Activated gamma-delta T cell treated with Interleukin-2 at 50 U/mL for 16 hours (primary cell): ENCODE measurements at regions not wholly inside any gene's neighbourhood (a gene's known extent, or its start where the extent isn't known, plus 50 kb on each side); places are given as distances from the start of the nearest gene placed in this dataset.

Experiments used
- DNase-seq: peaks from one replicate; pipeline ENCODE4 v3.0.0-alpha.2; 2020

GRCh38 chrX:4206941-4207340 lies 493.5 kb upstream of the PRKX start:
- DNase-seq, result no peak

DNA sequence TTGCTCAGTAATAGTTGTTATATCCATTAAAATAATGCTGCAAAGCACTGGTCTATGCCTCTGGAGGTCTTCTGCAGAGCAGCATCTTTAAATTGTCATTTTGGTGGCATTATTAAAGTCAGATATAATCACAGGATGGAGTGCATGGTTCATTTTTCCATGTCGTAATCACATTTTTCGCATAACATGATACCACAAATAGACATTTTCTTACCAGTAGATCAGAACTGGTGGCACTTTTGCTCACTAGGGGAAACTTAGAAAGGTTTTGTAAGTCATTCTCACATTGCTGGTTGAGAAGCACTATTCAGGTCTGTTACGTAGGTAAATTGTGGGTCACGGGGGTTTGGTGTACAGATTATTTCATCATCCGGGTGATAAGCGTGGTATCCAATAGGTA lies 484.5 kb upstream of the PRKX start:
- DNase-seq, result no peak

- DNase-seq, result no peak
These were observed 480.2 kb upstream of the PRKX start for GRCh38 chrX:4193500-4194155.

DNA sequence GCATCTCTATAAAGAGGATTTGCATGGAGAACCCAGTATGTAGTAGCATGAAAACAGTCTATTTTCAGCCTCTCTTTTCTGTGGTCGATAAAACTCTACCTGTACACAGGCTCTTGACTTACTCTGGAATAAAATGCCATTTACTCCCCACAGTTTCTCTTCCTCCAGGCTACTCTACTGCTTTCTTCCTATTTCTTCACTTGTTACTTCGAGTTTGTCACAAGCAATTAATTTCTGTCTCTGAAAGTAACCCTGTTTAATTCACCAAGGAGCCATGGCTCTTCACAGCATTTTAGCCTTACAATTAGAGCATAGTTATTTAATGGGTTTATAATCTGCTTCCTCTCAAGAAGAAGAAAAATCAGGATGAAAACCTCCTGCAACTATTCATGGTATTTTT lies 472.9 kb upstream of the PRKX start:
- DNase-seq, result no peak

DNA sequence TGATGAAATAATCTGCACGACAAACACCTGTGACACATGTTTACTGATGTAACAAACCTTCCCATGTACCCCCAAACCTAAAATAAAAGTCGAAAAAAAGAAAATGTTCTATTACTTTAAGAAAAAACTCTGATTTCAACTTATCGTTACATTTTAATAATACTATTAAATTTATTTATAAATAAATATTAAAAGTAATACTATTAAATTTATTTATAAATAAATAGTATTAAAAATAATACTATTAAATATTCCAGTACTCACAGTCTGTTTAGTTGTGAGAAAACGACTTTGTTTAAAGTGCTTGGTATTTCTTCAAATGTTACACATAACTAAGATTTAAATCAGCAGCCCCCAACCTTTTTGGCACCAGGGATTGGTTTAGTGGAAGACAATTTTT lies 471.6 kb upstream of the PRKX start:
- DNase-seq, result no peak

DNA sequence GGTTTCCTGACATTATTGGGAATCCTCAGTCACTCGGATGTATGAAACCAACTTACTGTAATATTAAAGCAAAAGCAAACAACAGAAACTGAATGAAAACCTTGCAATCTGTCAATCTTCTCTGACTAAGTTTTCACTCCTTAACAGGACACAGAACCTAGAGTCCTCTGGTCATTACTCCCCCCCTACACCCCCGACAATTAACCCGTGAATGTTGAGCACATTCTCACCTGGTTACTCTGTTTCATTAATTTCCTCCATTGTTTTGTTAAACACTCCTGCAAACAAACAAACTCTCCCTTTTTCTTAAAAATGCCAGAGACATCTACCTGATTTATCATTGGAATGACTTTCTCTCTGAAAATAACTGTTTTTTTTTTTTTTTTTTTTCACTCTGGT lies 469.0 kb upstream of the PRKX start:
- DNase-seq, result no peak

- no peak for DNase-seq
These were observed 468.4 kb upstream of the PRKX start for GRCh38 chrX:4181782-4182407.

DNA sequence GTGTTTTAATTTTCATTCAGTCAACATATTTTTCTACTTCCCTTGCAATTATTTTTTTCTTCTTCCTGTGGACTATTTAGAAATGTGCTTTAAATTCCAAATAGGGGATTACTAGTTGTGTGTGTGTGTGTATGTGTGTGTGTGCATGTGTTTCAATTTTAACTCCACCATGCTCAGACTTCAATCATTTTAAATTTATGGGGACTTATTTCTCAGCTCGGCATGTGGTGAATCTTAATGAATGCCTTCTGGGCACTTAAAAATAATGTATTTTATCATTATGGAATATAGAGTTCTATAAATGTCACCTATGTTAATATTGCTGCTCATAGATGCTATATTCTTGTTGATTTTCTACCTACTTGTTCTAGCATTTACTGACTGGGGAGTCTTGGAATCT lies 465.6 kb upstream of the PRKX start:
- DNase-seq, result no peak

- DNase-seq, result no peak
These were observed 461.8 kb upstream of the PRKX start for GRCh38 chrX:4175221-4175620.

DNA sequence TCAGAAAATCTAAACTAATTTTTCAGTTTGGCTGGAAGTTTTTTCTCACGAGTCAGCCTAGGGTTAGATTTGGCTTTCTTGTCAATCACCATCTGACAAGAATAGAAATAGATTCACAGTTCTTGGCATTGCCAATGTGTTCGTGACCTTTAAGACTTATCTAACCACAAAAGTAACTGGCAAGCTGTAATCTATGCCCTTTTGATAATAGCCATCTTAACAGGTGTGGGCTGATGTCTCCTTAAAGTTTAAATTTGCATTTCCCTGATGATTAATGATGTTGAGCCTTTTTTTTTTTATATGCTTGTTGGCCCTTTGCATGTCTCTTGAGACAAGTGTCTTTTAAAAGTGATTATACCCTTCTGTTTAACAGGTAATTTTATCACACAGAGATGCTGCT lies 460.3 kb upstream of the PRKX start:
- no peak for DNase-seq

DNA sequence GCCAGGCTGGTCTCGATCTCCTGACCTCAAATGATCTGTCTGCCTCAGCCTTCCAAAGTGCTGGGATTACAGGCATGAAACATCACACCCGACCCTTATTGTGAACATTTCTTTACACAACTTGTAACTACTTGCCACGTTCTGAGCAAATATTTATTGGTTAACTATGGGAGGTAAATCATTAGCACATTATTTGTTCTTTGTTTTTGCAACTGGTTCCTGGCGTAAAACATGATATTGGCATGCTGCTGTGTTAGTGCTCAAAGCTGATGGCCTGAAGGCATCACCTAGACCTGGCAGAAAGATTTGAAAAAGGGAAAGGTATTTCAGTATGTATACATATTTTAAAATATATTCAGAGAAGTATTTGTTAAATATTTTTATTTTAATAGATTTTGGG lies 438.3 kb upstream of the PRKX start:
- no peak for DNase-seq

GRCh38 chrX:4150259-4150658 lies 436.8 kb upstream of the PRKX start:
- no peak for DNase-seq

DNA sequence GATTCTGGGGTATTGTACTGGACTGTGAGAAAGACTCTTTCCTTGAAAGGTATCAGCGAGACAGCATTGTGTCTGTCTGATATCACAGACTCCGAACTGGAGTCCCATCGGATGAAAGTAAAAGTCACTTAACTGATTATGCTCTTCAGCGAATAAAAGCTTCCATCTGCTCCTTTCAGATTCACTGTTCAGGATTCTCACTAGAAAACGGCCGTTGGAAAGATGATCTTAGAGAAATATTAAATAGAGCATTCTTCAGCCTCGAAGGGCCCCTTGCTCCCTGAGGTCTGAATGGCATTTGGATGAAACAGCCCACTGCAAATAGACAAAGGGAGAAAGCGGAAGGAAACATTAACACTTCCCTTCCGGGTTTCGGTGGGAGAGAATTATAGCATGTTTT lies 416.2 kb upstream of the PRKX start:
- no peak for DNase-seq

DNA sequence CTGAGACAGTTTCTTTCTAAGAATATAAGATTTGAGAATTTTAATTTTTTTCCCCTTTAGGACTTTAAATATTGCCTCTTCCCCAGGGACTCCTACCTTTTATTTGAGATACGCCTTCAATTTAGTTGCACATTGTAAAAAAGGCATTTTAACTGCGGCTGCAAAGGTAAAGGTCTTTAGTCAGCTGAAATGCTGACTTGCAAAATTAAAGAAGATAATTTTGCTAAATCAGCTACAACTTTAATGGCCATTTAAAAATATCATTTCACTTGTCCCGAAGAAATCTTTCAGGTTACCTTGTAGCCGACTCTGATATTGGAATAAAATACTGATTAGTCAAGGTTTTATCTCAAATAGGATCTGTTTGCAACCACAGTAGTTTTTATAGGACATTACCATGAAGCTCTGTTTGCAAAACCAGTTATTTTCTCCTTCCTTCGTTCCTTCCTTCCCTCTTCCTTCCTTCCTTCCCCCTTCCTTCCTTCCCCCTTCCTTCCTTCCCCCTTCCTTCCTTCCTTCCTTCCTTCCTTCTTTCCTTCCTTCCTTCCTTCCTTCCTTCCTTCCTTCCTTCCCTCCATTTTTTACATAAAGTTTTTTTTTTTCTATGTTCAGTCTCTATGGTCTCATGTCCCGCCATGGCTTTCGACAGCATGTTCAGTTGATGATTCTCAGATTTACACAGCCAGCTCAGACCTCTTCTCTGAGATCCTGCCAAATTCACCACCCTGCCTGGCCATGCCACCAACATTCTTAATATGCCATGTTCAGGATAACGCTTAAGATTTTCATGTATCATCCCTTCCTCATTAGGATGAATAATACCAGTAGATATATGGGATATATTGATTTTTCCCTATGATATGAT lies 405.4 kb upstream of the PRKX start:
- no peak for DNase-seq

- DNase-seq, result no peak
These were observed 397.5 kb upstream of the PRKX start for GRCh38 chrX:4110964-4111363.

DNA sequence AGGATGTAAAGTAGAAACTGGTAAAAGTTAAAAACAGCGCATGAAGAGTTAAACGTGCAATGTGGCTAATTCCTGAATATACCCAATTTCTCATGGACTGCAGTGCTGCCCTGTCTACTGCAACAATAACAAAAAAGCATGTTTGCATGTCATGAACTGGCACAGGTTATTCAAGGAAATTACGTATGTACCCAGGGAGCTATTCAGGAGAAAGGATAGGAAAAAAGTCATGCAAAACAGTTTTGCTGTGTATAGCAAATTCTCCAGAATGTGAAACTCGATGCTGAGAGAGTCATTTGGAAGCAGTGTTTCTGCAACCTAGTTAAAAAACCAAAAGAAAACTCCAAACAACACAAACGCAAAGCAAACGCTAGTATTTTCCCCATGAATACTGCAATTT lies 381.5 kb upstream of the PRKX start:
- DNase-seq, result no peak

DNA sequence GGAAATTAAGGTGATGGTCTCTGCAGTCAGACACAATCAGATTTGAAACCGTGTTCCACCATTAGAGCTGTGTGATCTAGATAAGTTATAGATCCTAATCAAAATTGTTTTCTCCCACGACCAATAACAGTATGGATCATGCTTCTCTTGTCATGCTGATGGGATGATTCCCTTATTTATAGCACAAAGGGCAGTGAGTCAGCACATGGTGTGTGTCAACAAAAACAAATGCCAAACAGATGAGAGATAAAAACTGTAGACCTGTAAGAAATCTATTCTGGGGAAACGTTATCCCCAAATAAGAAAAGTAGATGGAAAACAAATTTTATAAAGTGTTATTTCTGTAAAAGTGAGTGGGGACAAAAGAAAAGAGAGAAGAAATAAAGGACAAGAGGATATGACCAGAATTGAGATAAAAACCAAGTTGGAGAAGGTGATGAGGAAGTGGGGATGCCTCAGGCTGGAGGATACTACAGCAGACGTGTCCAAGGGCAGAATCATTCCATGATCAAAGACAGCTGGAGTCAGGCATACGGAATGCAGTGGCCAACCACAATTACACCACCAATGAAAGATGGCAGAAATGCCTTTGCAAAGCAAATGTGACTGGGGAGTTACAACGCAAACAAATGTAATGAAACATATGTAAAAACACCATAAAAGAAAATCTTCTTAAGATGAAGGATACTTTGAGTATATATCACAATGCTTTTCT lies 377.8 kb upstream of the PRKX start:
- DNase-seq, result no peak

DNA sequence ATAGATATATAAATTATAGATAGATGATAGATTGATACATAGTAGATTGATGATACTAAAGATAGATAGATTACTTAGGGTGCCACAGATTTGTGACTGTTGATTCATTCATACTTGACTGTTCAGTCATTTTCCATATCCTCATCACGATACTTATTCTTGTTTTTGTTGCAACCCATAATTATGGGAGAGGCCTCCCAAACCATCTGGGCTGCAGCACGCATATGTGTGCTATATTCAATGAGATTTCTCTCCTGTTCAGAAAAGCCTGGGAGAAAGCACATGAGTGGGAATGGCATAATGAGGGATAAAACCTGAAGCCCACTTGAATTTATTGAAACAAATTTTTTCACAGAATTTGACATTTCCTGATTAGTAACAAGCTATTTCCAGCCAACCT lies 346.4 kb upstream of the PRKX start:
- no peak for DNase-seq

DNA sequence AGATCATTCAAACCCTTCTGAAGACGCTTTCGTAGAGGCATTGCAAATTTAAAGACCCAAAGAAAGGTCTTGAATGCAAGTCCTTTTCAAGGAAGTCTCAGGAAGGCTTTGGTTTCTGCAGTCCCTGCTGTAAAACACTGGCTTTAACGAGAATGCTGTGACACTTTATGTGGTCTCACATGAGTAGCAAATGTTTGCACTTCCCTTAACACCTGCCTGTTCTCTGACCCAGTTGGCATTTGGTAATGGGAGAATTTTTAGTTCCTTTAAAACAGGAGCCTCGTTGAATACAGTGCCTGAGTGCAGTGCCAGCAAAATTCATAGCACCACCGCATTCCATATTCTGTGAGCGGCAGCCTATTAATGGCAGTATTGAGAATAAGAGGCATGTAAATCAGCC lies 330.5 kb upstream of the PRKX start:
- DNase-seq, result no peak

DNA sequence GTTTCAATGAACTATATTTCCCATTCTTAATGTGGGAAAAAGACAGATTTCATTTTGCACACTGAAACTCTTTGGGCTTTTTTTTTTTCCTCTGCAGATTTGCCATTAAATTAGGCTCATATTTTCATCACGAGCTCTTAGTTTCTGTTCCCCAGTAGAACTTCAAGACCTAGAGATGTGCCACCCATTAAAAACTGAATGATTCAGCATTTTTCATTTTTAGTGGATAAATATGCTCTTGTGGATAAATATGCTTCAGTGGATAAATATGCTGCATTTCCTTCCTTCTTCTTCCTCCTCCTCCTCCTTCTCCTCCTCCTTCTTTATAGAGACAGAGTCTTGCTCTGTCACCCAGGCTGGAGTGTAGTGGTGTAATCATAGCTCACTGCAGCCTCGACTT lies 322.4 kb upstream of the PRKX start:
- DNase-seq, result no peak

- no peak for DNase-seq
These were observed 314.7 kb upstream of the PRKX start for GRCh38 chrX:4028151-4028550.

DNA sequence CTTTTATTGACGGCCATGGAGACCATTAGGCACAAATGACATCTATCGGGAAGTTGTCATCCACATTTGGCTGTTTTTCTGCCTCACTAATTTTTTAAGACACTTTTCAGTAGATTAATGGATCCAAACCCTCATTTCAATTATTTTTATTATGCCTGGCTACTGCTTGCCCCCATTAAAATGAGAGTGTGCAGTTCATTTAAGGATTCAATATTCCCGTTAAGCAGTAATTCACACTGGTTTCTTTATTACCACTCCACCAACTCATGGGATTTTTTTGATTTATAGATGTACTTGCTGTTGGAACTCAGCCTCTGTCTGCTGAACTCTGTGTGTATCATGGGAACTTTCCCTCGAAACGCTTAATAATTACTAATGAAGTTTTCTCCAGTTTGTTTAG lies 291.8 kb upstream of the PRKX start:
- no peak for DNase-seq

DNA sequence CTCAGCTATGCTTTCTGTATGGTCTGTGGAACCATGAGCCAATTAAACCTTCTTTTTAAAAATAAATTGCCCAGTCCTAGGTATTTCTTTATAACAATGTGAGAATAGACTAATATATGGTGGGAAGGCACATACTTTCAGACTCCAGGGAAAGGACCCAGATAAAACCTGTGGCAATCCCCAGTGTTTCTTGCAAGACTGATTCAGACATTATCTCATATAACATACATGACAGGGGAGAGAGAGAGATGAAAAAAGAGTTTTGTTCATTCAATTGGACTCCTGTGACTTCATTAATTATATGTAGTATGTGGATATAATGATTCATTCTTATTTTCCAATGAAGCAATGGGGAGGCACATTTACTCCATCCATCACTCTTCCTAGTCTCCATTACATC lies 291.4 kb upstream of the PRKX start:
- DNase-seq, result no peak

- no peak for DNase-seq
These were observed 280.9 kb upstream of the PRKX start for GRCh38 chrX:3994315-3994714.
